Endodermal cell (in vitro differentiated cells): ENCODE measurements at regions not wholly inside any gene's neighbourhood (a gene's known extent, or its start where the extent isn't known, plus 50 kb on each side); places are given as distances from the start of the nearest gene placed in this dataset.

Experiments
- DNase-seq: peaks from one replicate; pipeline ENCODE4 v3.0.0-alpha.2; 2017
- H3K27ac ChIP-seq: 2 replicates; pipeline ENCODE4 v1.5.1; 2013; ENCODE audit warnings: mild to moderate bottlenecking, low read depth, low read length, moderate library complexity
- H3K27me3 ChIP-seq: 2 replicates; pipeline ENCODE4 v1.6.1; 2013; ENCODE audit warnings: mild to moderate bottlenecking, low read length, moderate library complexity; ENCODE audit not compliant: insufficient read depth, control insufficient read depth, poor library complexity, severe bottlenecking
- H3K36me3 ChIP-seq: 2 replicates; pipeline ENCODE4 v1.7.0; 2013; ENCODE audit warnings: mild to moderate bottlenecking, low read length, moderate library complexity; ENCODE audit not compliant: control insufficient read depth, insufficient read depth
- H3K4me1 ChIP-seq: one replicate; pipeline ENCODE4 v1.7.0; 2013; ENCODE audit warnings: low read length; ENCODE audit not compliant: control insufficient read depth, insufficient read depth
- H3K4me3 ChIP-seq: 2 replicates; pipeline ENCODE4 v1.5.1; 2013; ENCODE audit warnings: mild to moderate bottlenecking, low read length, moderate library complexity
- H3K9ac ChIP-seq: 2 replicates; pipeline ENCODE4 v1.6.1; 2013; ENCODE audit warnings: mild to moderate bottlenecking, low read length, moderate library complexity; ENCODE audit not compliant: poor library complexity, severe bottlenecking; ENCODE audit errors: extremely low read depth
- H3K9me3 ChIP-seq: 2 replicates; pipeline ENCODE4 v1.6.1; 2013; ENCODE audit warnings: mild to moderate bottlenecking, low read length, moderate library complexity; ENCODE audit not compliant: control insufficient read depth
- H3K27ac Mint-ChIP-seq: 2 replicates; pipeline ENCODE4 v1.8.0; 2020; ENCODE audit warnings: mixed read lengths
- H3K27me3 Mint-ChIP-seq: 2 replicates; pipeline ENCODE4 v1.8.0; 2021; ENCODE audit warnings: mild to moderate bottlenecking, mixed read lengths; ENCODE audit not compliant: insufficient read depth
- H3K36me3 Mint-ChIP-seq: 2 replicates; pipeline ENCODE4 v1.8.0; 2020; ENCODE audit warnings: low read depth, mixed read lengths
- H3K4me1 Mint-ChIP-seq: 2 replicates; pipeline ENCODE4 v1.8.0; 2020; ENCODE audit warnings: mixed read lengths
- H3K4me3 Mint-ChIP-seq: 2 replicates; pipeline ENCODE4 v1.8.0; 2020; ENCODE audit warnings: mild to moderate bottlenecking, moderate library complexity, mixed read lengths
- H3K9me3 Mint-ChIP-seq: 2 replicates; pipeline ENCODE4 v1.8.0; 2020; ENCODE audit warnings: mild to moderate bottlenecking, mixed read lengths
- CTCF ChIP-seq: fragments of 200-600 bp; sonication (generic); conservative IDR thresholded peaks from 2 replicates; pipeline ENCODE4 v1.5.0; 2021; ENCODE audit warnings: antibody characterized with exemption, mild to moderate bottlenecking
- WGBS, 2 experiments: methylation state at CpG; one replicate each; pipeline versions ENCODE4 v1.1.5 to v1.1.7; 2013; ENCODE audit warnings: missing lambda C conversion rate in 2 of 2, mixed read lengths in 1 of 2; ENCODE audit not compliant: insufficient coverage in 1 of 2, insufficient read length in 1 of 2; 5-methylcytosine and 5-hydroxymethylcytosine counted together

GRCh38 chr7:50952544-50952943 is 169.8 kb upstream of the GRB10 start:
- H3K4me1 ChIP-seq = no peaks in the 10 kb centered on the region
- no peak overlapping the region for H3K4me3 Mint-ChIP-seq
- H3K9ac ChIP-seq = no peak overlapping the region
- H3K27ac ChIP-seq = no peak overlapping the region
- 67 to 92% methylated on average over 1 to 3 of the region's 3 CpGs for WGBS, 2 experiments
- no peaks in the 10 kb centered on the region for H3K36me3 ChIP-seq
- TF ChIP-seq CTCF = no peak
- H3K4me1 Mint-ChIP-seq = peaks cover 20% of the 10 kb centered on the region
- peaks cover 29% of the 10 kb centered on the region for H3K9me3 Mint-ChIP-seq
- no peak for DNase-seq
- H3K27me3 Mint-ChIP-seq = peaks cover 72% of the 10 kb centered on the region
- H3K27ac Mint-ChIP-seq = no peak overlapping the region
- peaks cover 3% of the 10 kb centered on the region for H3K36me3 Mint-ChIP-seq
- peaks cover 33% of the 10 kb centered on the region for H3K9me3 ChIP-seq
- no peak overlapping the region for H3K4me3 ChIP-seq
- H3K27me3 ChIP-seq = no peaks in the 10 kb centered on the region

- Mint-ChIP-seq H3K9me3 (peaks cover 27% of the 10 kb centered on the region), H3K36me3 (peaks cover 3% of the 10 kb centered on the region), H3K4me3 (no peak overlapping the region), H3K27me3 (peaks cover 70% of the 10 kb centered on the region), H3K27ac (no peak overlapping the region), H3K4me1 (peaks cover 16% of the 10 kb centered on the region)
- Histone ChIP-seq H3K9ac (no peak overlapping the region), H3K4me1 (no peaks in the 10 kb centered on the region), H3K27ac (no peak overlapping the region), H3K27me3 (no peaks in the 10 kb centered on the region), H3K4me3 (no peak overlapping the region), H3K36me3 (no peaks in the 10 kb centered on the region), H3K9me3 (peaks cover 31% of the 10 kb centered on the region)
- DNase-seq = no peak
- whole genome bisulfite sequencing, 2 experiments = 83 to 93% methylated on average over 1 of the region's 1 CpG
- TF ChIP-seq CTCF = no peak
Observed at GRCh38 chr7:50952120-50952519, 169.4 kb upstream of the GRB10 start.

GRCh38 chr7:50943482-50943881 is 160.8 kb upstream of the GRB10 start:
- no peaks in the 10 kb centered on the region for H3K27me3 ChIP-seq
- no peak overlapping the region for H3K27ac Mint-ChIP-seq
- no peak overlapping the region for H3K9ac ChIP-seq
- H3K4me1 Mint-ChIP-seq = no peaks in the 10 kb centered on the region
- no peak overlapping the region for H3K4me3 Mint-ChIP-seq
- H3K27ac ChIP-seq = no peak overlapping the region
- DNase-seq = no peak
- 93 to 100% methylated on average over 1 of the region's 2 CpGs for WGBS, 2 experiments
- peaks cover 10% of the 10 kb centered on the region for H3K27me3 Mint-ChIP-seq
- no peaks in the 10 kb centered on the region for H3K36me3 ChIP-seq
- no peaks in the 10 kb centered on the region for H3K36me3 Mint-ChIP-seq
- peaks cover 7% of the 10 kb centered on the region for H3K9me3 ChIP-seq
- no peak overlapping the region for H3K4me3 ChIP-seq
- H3K4me1 ChIP-seq = no peaks in the 10 kb centered on the region
- H3K9me3 Mint-ChIP-seq = peaks cover 8% of the 10 kb centered on the region
- no peak for TF ChIP-seq CTCF
